ENCODE measurements at regions not wholly inside any gene's neighbourhood (a gene's known extent, or its start where the extent isn't known, plus 50 kb on each side); places are given as distances from the start of the nearest gene placed in this dataset.

GRCh38 chr1:4301007-4301406, 353.4 kb upstream of the AJAP1 start:
- no peak for DNase-seq

GRCh38 chr1:4303303-4303702, 351.1 kb upstream of the AJAP1 start:
- DNase-seq = no peak

- no peak for DNase-seq
Measured at GRCh38 chr1:4305526-4306301, 348.7 kb upstream of the AJAP1 start.

GRCh38 chr1:4306559-4307467, 347.6 kb upstream of the AJAP1 start:
- no peak for DNase-seq

GRCh38 chr1:4307468-4307845, 347.0 kb upstream of the AJAP1 start:
- DNase-seq = no peak

GRCh38 chr1:4307911-4308545, 346.4 kb upstream of the AJAP1 start:
- no peak for DNase-seq

- DNase-seq = no peak
Measured at GRCh38 chr1:4308806-4309205, 345.6 kb upstream of the AJAP1 start.

GRCh38 chr1:4309676-4310320, 344.6 kb upstream of the AJAP1 start:
- DNase-seq = no peak

GRCh38 chr1:4310396-4310923, 343.9 kb upstream of the AJAP1 start:
- no peak for DNase-seq

GRCh38 chr1:4312024-4312423, 342.4 kb upstream of the AJAP1 start:
- no peak for DNase-seq

GRCh38 chr1:4315202-4315601, 339.2 kb upstream of the AJAP1 start:
- DNase-seq = no peak

- no peak for DNase-seq
Measured at GRCh38 chr1:4317207-4317606, 337.2 kb upstream of the AJAP1 start.

GRCh38 chr1:4318720-4319119, 335.7 kb upstream of the AJAP1 start:
- no peak for DNase-seq

- no peak for DNase-seq
Measured at GRCh38 chr1:4319496-4319895, 334.9 kb upstream of the AJAP1 start.

- DNase-seq = no peak
Measured at GRCh38 chr1:4322881-4323280, 331.5 kb upstream of the AJAP1 start.

GRCh38 chr1:4323309-4323708, 331.1 kb upstream of the AJAP1 start:
- no peak for DNase-seq

- no peak for DNase-seq
Measured at GRCh38 chr1:4324525-4324924, 329.9 kb upstream of the AJAP1 start.

GRCh38 chr1:4327142-4327541, 327.3 kb upstream of the AJAP1 start:
- DNase-seq = no peak

- no peak for DNase-seq
Measured at GRCh38 chr1:4328402-4329071, 325.9 kb upstream of the AJAP1 start.

- DNase-seq = no peak
Measured at GRCh38 chr1:4330805-4331766, 323.3 kb upstream of the AJAP1 start.

GRCh38 chr1:4331767-4332163, 322.6 kb upstream of the AJAP1 start:
- no peak for DNase-seq
